H9 (cell line): ENCODE measurements at regions not wholly inside any gene's neighbourhood (a gene's known extent, or its start where the extent isn't known, plus 50 kb on each side); places are given as distances from the start of the nearest gene placed in this dataset.

Source experiments
- DNase-seq: peaks from one replicate; pipeline ENCODE4 v3.0.0-alpha.2; 2017
- H2AFZ ChIP-seq: one replicate; pipeline ENCODE4 v1.6.1; 2013; ENCODE audit warnings: mild to moderate bottlenecking, low read length, control low read depth, moderate library complexity
- H2AK5ac ChIP-seq: 2 replicates; pipeline ENCODE4 v1.6.1; 2013; ENCODE audit warnings: low read length, control low read depth, mixed read lengths; ENCODE audit not compliant: insufficient read length
- H2BK120ac ChIP-seq: one replicate; pipeline ENCODE4 v1.6.1; 2013; ENCODE audit warnings: low read depth, mild to moderate bottlenecking, low read length, control low read depth, inconsistent platforms; ENCODE audit not compliant: poor library complexity, severe bottlenecking
- H2BK12ac ChIP-seq: 2 replicates; pipeline ENCODE4 v1.6.1; 2013; ENCODE audit warnings: low read length, control low read depth, mixed read lengths, low read depth; ENCODE audit not compliant: insufficient read length
- H2BK15ac ChIP-seq: 2 replicates; pipeline ENCODE4 v1.6.1; 2013; ENCODE audit warnings: low read depth, low read length, control low read depth
- H2BK20ac ChIP-seq: one replicate; pipeline ENCODE4 v1.6.1; 2013; ENCODE audit warnings: low read depth, mild to moderate bottlenecking, low read length, control low read depth, inconsistent platforms; ENCODE audit not compliant: poor library complexity, severe bottlenecking
- H2BK5ac ChIP-seq: 2 replicates; pipeline ENCODE4 v1.6.1; 2013; ENCODE audit warnings: low read length, control low read depth, mixed read lengths; ENCODE audit not compliant: insufficient read length
- H3K14ac ChIP-seq: 2 replicates; pipeline ENCODE4 v1.6.1; 2013; ENCODE audit warnings: low read length, control low read depth; ENCODE audit not compliant: insufficient read depth
- H3K18ac ChIP-seq: 2 replicates; pipeline ENCODE4 v1.6.1; 2013; ENCODE audit warnings: low read depth, mild to moderate bottlenecking, mixed read lengths, low read length, control low read depth; ENCODE audit not compliant: insufficient read length
- H3K23ac ChIP-seq: 2 replicates; pipeline ENCODE4 v1.6.1; 2013; ENCODE audit warnings: low read length, control low read depth, mixed read lengths, low read depth; ENCODE audit not compliant: insufficient read length
- H3K23me2 ChIP-seq: 2 replicates; pipeline ENCODE4 v1.6.1; 2013; ENCODE audit warnings: low read depth, mild to moderate bottlenecking, mixed read lengths, low read length, control low read depth; ENCODE audit not compliant: insufficient read length, poor library complexity, severe bottlenecking
- H3K27ac ChIP-seq: 2 replicates; pipeline ENCODE4 v1.5.1; 2013; ENCODE audit warnings: low read length, control low read depth, mixed read lengths, low read depth; ENCODE audit not compliant: insufficient read length
- H3K27me3 ChIP-seq: 2 replicates; pipeline ENCODE4 v1.6.1; 2013; ENCODE audit warnings: low read length, control low read depth, inconsistent platforms; ENCODE audit not compliant: insufficient read depth
- H3K4ac ChIP-seq: 2 replicates; pipeline ENCODE4 v1.6.1; 2013; ENCODE audit warnings: low read depth, mild to moderate bottlenecking, control low read depth, inconsistent platforms, low read length, moderate library complexity
- H3K4me1 ChIP-seq: 2 replicates; pipeline ENCODE4 v1.6.1; 2013; ENCODE audit warnings: low read length, control low read depth, inconsistent platforms; ENCODE audit not compliant: insufficient read depth
- H3K4me2 ChIP-seq: 2 replicates; pipeline ENCODE4 v1.6.1; 2013; ENCODE audit warnings: low read length, control low read depth, mixed read lengths; ENCODE audit not compliant: insufficient read length, insufficient read depth
- H3K56ac ChIP-seq: 2 replicates; pipeline ENCODE4 v1.6.1; 2013; ENCODE audit warnings: low read depth, mild to moderate bottlenecking, mixed read lengths, low read length, control low read depth; ENCODE audit not compliant: insufficient read length
- H3K79me1 ChIP-seq: 2 replicates; pipeline ENCODE4 v1.6.1; 2013; ENCODE audit warnings: low read depth, mild to moderate bottlenecking, moderate library complexity, low read length, control low read depth, inconsistent platforms; ENCODE audit not compliant: insufficient read depth, poor library complexity, severe bottlenecking
- H3K79me2 ChIP-seq: 2 replicates; pipeline ENCODE4 v1.6.1; 2013; ENCODE audit warnings: low read length, control low read depth, inconsistent platforms; ENCODE audit not compliant: insufficient read depth
- H3K9ac ChIP-seq: 2 replicates; pipeline ENCODE4 v1.6.1; 2013; ENCODE audit warnings: low read length, control low read depth, mixed read lengths; ENCODE audit not compliant: insufficient read length; ENCODE audit errors: extremely low read depth
- H3K9me3 ChIP-seq: one replicate; pipeline ENCODE4 v1.6.1; 2013; ENCODE audit warnings: low read depth, low read length, inconsistent platforms; ENCODE audit not compliant: control insufficient read depth
- H3T11ph ChIP-seq: one replicate; pipeline ENCODE4 v1.6.1; 2013; ENCODE audit warnings: mild to moderate bottlenecking, low read length, control low read depth, inconsistent platforms
- H4K20me1 ChIP-seq: one replicate; pipeline ENCODE4 v1.6.1; 2013; ENCODE audit not compliant: control insufficient read depth, insufficient read length, insufficient read depth
- H4K5ac ChIP-seq: 2 replicates; pipeline ENCODE4 v1.6.1; 2013; ENCODE audit warnings: low read depth, mild to moderate bottlenecking, mixed read lengths, low read length, control low read depth; ENCODE audit not compliant: insufficient read length
- H4K8ac ChIP-seq: replicated peaks from 2 replicates; pipeline ENCODE4 v1.6.1; 2013; ENCODE audit warnings: low read length, control low read depth, mixed read lengths, low read depth; ENCODE audit not compliant: insufficient read length
- H4K91ac ChIP-seq: 2 replicates; pipeline ENCODE4 v1.6.1; 2013; ENCODE audit warnings: low read depth, mild to moderate bottlenecking, moderate library complexity, mixed read lengths, low read length, control low read depth; ENCODE audit not compliant: insufficient read length
- H3K27ac Mint-ChIP-seq, 3 experiments: 2 replicates in 2 of 3; 3 replicates in 1 of 3; pipeline ENCODE4 v1.8.0; 2020 to 2021; ENCODE audit warnings: mixed read lengths in 3 of 3, mild to moderate bottlenecking in 1 of 3, moderate library complexity in 1 of 3
- H3K27me3 Mint-ChIP-seq: 2 replicates; pipeline ENCODE4 v1.8.0; 2021; ENCODE audit warnings: low read depth, mild to moderate bottlenecking, moderate library complexity, mixed read lengths
- H3K36me3 Mint-ChIP-seq, 3 experiments: 2 replicates in 2 of 3; 3 replicates in 1 of 3; pipeline ENCODE4 v1.8.0; 2020 to 2021; ENCODE audit warnings: low read depth in 3 of 3, mixed read lengths in 3 of 3; ENCODE audit not compliant: insufficient read depth in 1 of 3
- H3K4me1 Mint-ChIP-seq, 2 experiments: 2 replicates each; pipeline ENCODE4 v1.8.0; 2020; ENCODE audit warnings: mixed read lengths in 2 of 2
- H3K4me3 Mint-ChIP-seq, 2 experiments: 2 replicates in 1 of 2; 3 replicates in 1 of 2; pipeline ENCODE4 v1.8.0; 2020 to 2021; ENCODE audit warnings: mild to moderate bottlenecking in 2 of 2, mixed read lengths in 2 of 2, moderate library complexity in 1 of 2
- H3K9me3 Mint-ChIP-seq, 2 experiments: 2 replicates in 1 of 2; 3 replicates in 1 of 2; pipeline ENCODE4 v1.8.0; 2020; ENCODE audit warnings: mild to moderate bottlenecking in 2 of 2, mixed read lengths in 2 of 2, moderate library complexity in 1 of 2
- TF ChIP-seq, protein P1 (sequence below): fragments of 200-600 bp; sonication (generic); conservative IDR thresholded peaks from 3 replicates; pipeline ENCODE4 v1.8.0; 2021; ENCODE audit warnings: antibody characterized with exemption, mild to moderate bottlenecking

- H3K27me3 ChIP-seq, result no peaks in the 10 kb centered on the region
- H2AFZ ChIP-seq, result no peak overlapping the region
- no peak for DNase-seq
- no peaks in the 10 kb centered on the region; a peak in 1 of 4 replicates for H3K4me1 Mint-ChIP-seq
- H3K4me1 ChIP-seq, result no peaks in the 10 kb centered on the region
- no peak overlapping the region for H3T11ph ChIP-seq
- no peaks in the 10 kb centered on the region for H3K79me1 ChIP-seq
- H4K91ac ChIP-seq, result no peak overlapping the region
- no peak overlapping the region for H3K14ac ChIP-seq
- no peaks in the 10 kb centered on the region for H4K20me1 ChIP-seq
- H2BK15ac ChIP-seq, result no peak overlapping the region
- no peak overlapping the region for H3K4me3 Mint-ChIP-seq
- TF ChIP-seq, protein P1, sequence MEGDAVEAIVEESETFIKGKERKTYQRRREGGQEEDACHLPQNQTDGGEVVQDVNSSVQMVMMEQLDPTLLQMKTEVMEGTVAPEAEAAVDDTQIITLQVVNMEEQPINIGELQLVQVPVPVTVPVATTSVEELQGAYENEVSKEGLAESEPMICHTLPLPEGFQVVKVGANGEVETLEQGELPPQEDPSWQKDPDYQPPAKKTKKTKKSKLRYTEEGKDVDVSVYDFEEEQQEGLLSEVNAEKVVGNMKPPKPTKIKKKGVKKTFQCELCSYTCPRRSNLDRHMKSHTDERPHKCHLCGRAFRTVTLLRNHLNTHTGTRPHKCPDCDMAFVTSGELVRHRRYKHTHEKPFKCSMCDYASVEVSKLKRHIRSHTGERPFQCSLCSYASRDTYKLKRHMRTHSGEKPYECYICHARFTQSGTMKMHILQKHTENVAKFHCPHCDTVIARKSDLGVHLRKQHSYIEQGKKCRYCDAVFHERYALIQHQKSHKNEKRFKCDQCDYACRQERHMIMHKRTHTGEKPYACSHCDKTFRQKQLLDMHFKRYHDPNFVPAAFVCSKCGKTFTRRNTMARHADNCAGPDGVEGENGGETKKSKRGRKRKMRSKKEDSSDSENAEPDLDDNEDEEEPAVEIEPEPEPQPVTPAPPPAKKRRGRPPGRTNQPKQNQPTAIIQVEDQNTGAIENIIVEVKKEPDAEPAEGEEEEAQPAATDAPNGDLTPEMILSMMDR, result no peak
- no peak overlapping the region for H3K4me2 ChIP-seq
- no peak overlapping the region for H2BK12ac ChIP-seq
- peaks cover 4% of the 10 kb centered on the region for H3K9me3 ChIP-seq
- H3K27ac ChIP-seq, result no peak overlapping the region
- peaks cover 20 to 22% of the 10 kb centered on the region in 2 experiments for H3K9me3 Mint-ChIP-seq
- no peaks in the 10 kb centered on the region for H3K79me2 ChIP-seq
- H3K27me3 Mint-ChIP-seq, result no peaks in the 10 kb centered on the region
- H2AK5ac ChIP-seq, result no peak overlapping the region
- no peak overlapping the region for H3K9ac ChIP-seq
- no peaks in the 10 kb centered on the region for H3K23me2 ChIP-seq
- H4K8ac ChIP-seq, result no peak overlapping the region
- H4K5ac ChIP-seq, result no peak overlapping the region
- no peak overlapping the region for H3K27ac Mint-ChIP-seq
- H2BK5ac ChIP-seq, result no peak overlapping the region
- H3K36me3 Mint-ChIP-seq, result peaks cover 5 to 21% (median 6%) of the 10 kb centered on the region in 3 experiments
- H2BK20ac ChIP-seq, result no peak overlapping the region
- no peak overlapping the region for H2BK120ac ChIP-seq
- no peak overlapping the region for H3K23ac ChIP-seq
- no peak overlapping the region for H3K4ac ChIP-seq
- no peak overlapping the region for H3K56ac ChIP-seq
- no peak overlapping the region for H3K18ac ChIP-seq
Observed at GRCh38 chr2:22420076-22420475, 964.9 kb upstream of the KLHL29 start.
